Lower leg skin (tissue), 3 donors: ENCODE measurements at regions not wholly inside any gene's neighbourhood (a gene's known extent, or its start where the extent isn't known, plus 50 kb on each side); places are given as distances from the start of the nearest gene placed in this dataset.

Experiments
- CTCF ChIP-seq, 3 donors: fragments of 450-650 bp; IDR thresholded peaks; one replicate each; pipeline ENCODE4 v1.5.1; 2016; ENCODE audit warnings: antibody characterized with exemption in 3 of 3, mild to moderate bottlenecking in 3 of 3, moderate library complexity in 2 of 3
- POLR2A ChIP-seq, 2 donors: fragments of 450-650 bp; IDR thresholded peaks; one replicate each; pipeline ENCODE4 v1.6.1; 2016 to 2017; ENCODE audit warnings: antibody characterized with exemption in 2 of 2, mild to moderate bottlenecking in 1 of 2, moderate library complexity in 1 of 2

GRCh38 chr5:93201061-93201460, 380.0 kb downstream of the NR2F1-AS1 start:
- TF ChIP-seq POLR2A (IDR thresholded peaks at IDR 0.05) (no peak), CTCF (IDR thresholded peaks at IDR 0.05) (no peak)
